Nucleus accumbens (tissue), 56 donors: ENCODE measurements at regions not wholly inside any gene's neighbourhood (a gene's known extent, or its start where the extent isn't known, plus 50 kb on each side); places are given as distances from the start of the nearest gene placed in this dataset.

Experiments
- DNase-seq, 56 donors: peaks; one replicate each; lab custom pipeline; 2025; lab: John Stamatoyannopoulos, UW

GRCh38 chr3:107247116-107247515, 130.1 kb upstream of the CCDC54 start:
- DNase-seq: no peak

- DNase-seq: no peak
Measured at GRCh38 chr3:107249132-107249531, 128.1 kb upstream of the CCDC54 start.

GRCh38 chr3:107250221-107250620, 127.0 kb upstream of the CCDC54 start:
- DNase-seq: no peak

- DNase-seq: peak in 13 of 56 donors; percentile 2 to 48 (median 15)
Measured at GRCh38 chr3:107251819-107252218, 125.4 kb upstream of the CCDC54 start.

GRCh38 chr3:107256963-107257362, 120.3 kb upstream of the CCDC54 start:
- DNase-seq: no peak

- DNase-seq: no peak
Measured at GRCh38 chr3:107258300-107258699, 118.9 kb upstream of the CCDC54 start.

- no peak for DNase-seq
Measured at GRCh38 chr3:107260207-107260606, 117.0 kb upstream of the CCDC54 start.

- no peak for DNase-seq
Measured at GRCh38 chr3:107263269-107264021, 113.8 kb upstream of the CCDC54 start.

- peak in 4 of 56 donors; percentile 6 to 20 (median 12) for DNase-seq
Measured at GRCh38 chr3:107264888-107265287, 112.4 kb upstream of the CCDC54 start.

GRCh38 chr3:107265526-107265925, 111.7 kb upstream of the CCDC54 start:
- DNase-seq: no peak

GRCh38 chr3:107268469-107268868, 108.8 kb upstream of the CCDC54 start:
- DNase-seq: peak in 22 of 56 donors; percentile 3 to 68 (median 20)

- DNase-seq: no peak
Measured at GRCh38 chr3:107269136-107269535, 108.1 kb upstream of the CCDC54 start.

GRCh38 chr3:107271787-107272387, 105.4 kb upstream of the CCDC54 start:
- DNase-seq: peak in 4 of 56 donors; percentile 8 to 32 (median 23)

- DNase-seq: no peak
Measured at GRCh38 chr3:107272471-107272870, 104.8 kb upstream of the CCDC54 start.

GRCh38 chr3:107272885-107273284, 104.4 kb upstream of the CCDC54 start:
- no peak for DNase-seq

GRCh38 chr3:107273771-107274170, 103.5 kb upstream of the CCDC54 start:
- no peak for DNase-seq

- no peak for DNase-seq
Measured at GRCh38 chr3:107275511-107275910, 101.7 kb upstream of the CCDC54 start.

GRCh38 chr3:107283948-107284347, 93.3 kb upstream of the CCDC54 start:
- DNase-seq: no peak

GRCh38 chr3:107284612-107285011, 92.6 kb upstream of the CCDC54 start:
- DNase-seq: no peak

GRCh38 chr3:107285197-107285596, 92.0 kb upstream of the CCDC54 start:
- no peak for DNase-seq

GRCh38 chr3:107289354-107289753, 87.9 kb upstream of the CCDC54 start:
- no peak for DNase-seq

- DNase-seq: no peak
Measured at GRCh38 chr3:107294117-107294516, 83.1 kb upstream of the CCDC54 start.
